Middle frontal gyrus (tissue), 1 donor: ENCODE measurements at regions not wholly inside any gene's neighbourhood (a gene's known extent, or its start where the extent isn't known, plus 50 kb on each side); places are given as distances from the start of the nearest gene placed in this dataset.

Source experiments
- DNase-seq: peaks from one replicate; pipeline ENCODE4 v3.0.0-alpha.2; 2015; ENCODE audit warnings: low spot score; ENCODE audit errors: extremely low spot score

DNA sequence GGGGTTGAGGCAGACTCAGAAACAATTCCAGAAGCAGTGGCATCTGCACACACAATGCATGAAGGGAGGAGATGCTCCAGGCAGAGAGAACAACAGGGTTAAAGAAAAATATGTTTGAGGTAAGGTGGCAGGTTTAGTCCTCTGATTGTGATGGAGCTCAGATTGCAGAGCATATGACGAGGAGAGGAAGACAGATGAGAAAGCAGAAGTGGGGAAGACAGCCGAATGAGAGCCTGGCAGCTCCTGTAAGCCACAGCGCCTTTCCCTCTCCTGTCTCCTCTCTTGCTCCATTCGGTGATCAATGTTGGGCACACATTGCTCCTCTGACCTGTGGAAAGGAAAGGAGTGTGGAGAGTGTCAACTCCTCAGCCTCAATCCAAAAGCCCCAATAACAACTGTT, 372.2 kb downstream of the GXYLT1 start:
- DNase-seq = no peak

DNA sequence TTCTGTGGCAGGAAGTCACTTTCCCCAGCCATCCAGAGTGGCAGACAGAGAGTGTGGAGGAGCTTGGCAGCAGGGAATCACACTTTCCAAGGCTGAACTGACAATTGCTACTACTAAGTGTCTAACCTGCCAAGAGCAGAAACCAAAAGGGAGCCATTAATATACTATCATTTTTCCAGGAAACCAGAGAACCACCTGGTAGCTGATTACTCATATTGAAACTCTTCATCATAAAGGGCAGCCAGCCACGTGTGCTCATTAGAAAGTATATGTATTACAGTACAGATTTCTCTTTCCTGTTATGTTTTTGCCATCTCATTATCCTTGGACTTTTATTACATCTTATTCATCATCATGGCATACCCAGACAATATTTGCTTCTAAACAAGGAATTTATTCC, 374.9 kb downstream of the GXYLT1 start:
- no peak for DNase-seq

DNA sequence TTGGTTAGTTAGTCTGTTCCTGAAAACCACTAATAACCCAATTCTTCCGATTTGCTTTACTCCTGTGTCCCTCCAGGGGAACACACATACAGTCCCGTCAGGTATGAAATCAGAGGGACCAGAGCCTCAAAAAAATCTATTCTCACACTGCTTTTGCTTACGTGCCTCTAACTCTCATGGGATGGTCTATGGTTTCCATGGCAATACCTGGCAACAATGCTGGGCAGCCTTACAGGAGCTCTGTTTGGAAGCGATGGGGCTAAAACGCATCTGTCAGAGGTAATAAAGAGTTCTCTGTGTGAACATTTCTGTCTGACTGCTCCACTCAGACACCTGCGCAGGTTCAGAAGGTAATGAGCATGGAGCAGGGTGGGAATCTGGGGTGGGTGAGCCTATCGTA, 376.2 kb downstream of the GXYLT1 start:
- no peak for DNase-seq

DNA sequence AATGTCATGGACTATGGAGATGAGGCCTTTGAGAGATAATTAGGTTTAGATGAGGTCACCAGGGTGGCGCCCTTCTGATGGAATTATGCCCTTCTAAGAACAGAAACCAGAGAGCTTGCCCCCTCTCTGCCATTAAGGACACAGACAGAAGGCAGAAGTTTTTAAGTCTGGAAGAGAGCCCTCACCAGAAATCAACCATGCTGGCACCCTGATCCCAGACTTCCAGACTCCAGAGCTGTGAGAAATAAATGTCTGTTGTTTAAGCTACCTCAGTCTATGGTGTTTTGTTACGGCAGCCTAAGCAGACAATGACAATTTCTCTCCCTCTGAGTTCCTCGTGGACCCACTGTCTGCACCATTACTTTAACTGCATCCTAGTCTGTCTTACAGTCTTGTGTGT, 382.0 kb downstream of the GXYLT1 start:
- DNase-seq = no peak

DNA sequence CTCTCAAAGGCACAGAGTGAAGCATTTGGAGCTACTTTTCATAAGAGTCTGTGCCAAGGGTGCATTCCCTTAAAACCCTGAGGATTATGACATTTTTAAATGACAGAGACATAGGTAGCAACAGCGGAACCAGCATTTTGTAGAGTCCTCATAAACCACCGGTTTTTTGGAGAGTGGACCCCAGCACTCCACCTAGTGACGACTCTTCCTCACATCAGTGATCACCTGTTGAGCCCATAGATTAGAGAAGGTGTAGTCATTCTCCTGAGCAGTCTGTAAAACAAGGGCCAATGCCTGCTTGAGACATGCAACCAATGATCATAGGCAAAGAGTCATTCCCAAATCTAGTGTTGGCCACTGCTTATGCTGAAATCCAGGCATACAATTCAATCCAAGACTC, 399.1 kb downstream of the GXYLT1 start:
- DNase-seq = no peak

DNA sequence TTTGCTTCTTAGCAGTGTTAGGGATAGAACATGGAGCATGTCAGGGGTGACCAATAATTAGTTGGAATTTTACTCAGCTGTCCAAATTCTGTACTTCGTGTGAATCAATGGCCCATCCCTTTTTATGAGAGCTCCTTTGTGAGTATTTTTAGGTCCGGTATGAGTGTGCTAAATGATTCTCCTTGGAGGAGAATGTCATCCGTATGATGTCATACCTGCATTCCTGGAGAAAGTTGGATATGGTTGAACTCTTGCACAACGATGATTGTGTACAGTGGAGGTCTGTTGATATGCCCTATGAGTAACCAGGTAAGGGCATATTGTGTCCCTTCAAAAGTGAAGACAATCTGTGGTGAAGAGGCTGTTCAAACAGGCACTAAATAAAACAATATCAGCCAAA, 400.8 kb downstream of the GXYLT1 start:
- no peak for DNase-seq

DNA sequence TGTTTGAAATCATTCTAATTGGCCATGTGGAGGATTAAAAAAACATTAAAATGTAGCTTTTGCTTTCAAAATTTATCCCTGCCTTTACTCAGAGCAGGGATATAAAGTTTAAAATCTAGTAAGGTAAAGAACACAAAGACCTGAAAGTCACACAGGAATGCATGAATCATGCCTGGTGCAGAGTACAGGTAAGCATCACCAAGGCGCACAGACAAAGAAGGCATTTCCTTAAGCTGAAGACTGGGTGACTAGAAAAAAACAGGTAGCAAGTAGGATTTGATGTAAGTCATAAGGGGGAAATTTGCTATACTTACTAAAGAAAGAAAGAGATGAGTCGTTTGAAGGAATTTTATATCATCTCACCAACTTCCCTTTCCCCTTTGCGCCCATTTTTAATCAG, 405.6 kb downstream of the GXYLT1 start:
- no peak for DNase-seq

DNA sequence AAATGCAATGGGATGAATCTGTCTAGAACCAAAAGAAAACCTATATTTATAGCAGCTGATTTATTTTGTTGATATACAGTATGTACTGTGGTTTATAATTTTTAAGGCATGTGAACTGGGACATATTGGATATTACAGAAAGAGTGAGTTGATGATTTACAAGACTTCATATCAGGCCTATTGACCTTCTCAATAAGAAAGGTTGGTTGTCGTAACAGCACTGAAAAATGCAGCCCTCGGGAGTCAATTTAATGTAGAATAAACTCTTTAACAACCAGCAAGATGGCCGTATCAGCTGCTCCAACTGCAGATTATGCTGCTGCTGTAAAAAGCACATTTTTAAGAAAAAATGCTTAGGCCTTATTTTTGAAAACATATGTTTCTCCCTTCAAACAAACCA, 407.3 kb downstream of the GXYLT1 start:
- DNase-seq = no peak

DNA sequence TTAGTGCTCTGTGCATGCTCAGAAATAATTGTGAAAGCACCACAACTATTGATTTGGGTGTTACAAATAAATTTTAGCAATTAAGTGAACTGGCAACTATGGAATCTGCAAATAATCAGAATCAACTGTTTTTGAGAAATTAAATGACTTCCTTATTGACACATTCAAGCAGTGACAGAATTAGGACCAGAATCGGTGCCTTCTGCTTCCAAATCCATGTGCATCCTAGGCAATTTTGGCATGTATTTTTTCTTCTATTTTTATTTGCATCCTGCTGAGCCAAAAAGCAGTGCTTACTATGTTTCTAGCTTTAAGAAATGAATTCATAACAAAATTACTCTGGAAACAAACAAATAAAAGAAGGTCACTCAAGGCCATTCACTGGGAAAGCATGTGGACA, 408.2 kb downstream of the GXYLT1 start:
- DNase-seq = no peak

DNA sequence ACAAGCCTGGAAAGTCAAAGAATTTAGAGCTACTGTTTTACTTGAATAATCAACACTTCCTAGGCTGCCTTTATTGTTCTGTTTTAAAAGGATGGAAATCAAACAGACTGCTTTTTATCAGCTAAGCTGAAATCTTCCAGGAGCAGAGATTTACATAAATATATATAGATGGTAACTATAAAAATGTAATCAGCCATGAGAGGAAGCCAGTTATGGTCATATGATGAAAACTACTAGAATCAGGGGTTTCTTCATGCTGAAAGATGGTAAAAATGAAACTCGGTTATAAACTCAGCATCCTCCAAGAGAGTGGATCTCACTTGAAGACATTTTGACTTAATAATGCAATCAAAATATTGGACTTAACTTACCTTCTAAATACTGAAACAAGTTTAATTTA, 413.0 kb downstream of the GXYLT1 start:
- DNase-seq = no peak

DNA sequence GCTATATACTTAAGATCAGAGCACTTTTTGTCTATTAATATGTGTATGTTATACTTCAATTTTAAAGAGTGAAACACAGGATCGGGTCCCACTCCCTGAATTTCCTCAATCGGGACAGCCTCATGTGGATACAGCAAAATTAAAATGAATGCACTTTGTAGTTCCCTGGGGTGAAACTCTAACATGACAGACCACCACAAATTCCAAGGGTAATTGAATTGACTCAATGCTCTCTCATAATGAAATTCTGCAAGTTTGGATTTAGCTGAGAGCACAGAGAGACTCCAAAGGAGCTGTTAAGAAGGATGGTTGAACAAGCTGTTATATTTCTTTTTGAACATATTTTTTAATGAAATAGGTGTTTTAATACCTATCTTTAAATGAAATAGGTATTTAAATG, 413.6 kb downstream of the GXYLT1 start:
- DNase-seq = no peak

DNA sequence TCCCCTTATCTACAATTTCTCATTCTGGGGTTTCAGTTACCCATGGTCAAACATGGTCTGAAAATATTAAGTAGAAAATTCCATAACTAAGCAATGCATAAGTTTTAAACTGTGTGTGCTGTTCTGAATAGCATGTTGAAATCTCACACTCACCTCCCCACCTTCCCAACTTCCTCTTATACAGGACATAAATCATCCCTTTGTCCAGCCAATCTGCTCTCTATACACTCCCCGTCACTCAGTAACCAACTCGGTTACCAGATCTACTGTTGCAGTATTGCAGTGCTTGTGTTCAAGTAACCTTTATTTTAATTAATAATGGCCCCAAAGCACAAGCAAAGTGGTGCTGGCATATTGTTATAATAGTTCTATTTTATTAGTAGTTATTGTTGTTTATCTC, 420.5 kb downstream of the GXYLT1 start:
- no peak for DNase-seq

DNA sequence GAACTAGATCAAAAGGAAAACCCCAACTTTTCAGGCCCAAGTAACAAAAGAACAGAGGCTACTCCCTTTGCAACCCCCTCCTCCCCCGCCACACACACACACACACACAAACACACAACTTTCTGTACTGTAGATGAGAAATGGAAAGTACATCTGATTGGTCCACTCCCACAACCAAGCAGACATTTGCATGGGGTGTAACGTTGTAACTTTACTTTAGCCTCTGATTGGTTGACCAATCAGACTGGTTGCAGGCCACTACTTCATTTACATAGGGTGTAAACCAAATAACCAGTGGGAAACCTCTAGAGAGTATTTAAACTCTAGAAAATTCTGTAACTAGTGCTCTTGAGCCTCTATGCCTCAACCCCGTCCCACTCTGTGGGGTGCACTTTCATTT, 425.5 kb downstream of the GXYLT1 start:
- DNase-seq = no peak

DNA sequence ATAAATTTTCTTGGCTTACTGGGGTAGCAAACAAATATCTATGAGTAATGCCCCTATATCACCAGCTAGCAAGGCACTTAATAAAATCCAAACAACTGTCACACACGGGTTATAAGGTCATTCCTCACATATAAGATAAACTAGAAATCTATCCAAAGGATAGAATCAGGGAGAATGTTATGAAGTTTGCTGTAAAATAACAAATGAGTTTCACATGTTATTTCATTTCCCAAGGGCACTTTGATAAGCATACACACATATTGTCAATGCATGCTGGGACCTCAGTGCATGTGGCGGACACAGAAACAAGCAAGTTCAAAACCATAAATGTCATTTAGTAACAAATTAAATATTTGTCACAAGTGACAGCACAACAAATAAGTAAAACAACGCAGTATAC, 429.4 kb downstream of the GXYLT1 start:
- DNase-seq = no peak

DNA sequence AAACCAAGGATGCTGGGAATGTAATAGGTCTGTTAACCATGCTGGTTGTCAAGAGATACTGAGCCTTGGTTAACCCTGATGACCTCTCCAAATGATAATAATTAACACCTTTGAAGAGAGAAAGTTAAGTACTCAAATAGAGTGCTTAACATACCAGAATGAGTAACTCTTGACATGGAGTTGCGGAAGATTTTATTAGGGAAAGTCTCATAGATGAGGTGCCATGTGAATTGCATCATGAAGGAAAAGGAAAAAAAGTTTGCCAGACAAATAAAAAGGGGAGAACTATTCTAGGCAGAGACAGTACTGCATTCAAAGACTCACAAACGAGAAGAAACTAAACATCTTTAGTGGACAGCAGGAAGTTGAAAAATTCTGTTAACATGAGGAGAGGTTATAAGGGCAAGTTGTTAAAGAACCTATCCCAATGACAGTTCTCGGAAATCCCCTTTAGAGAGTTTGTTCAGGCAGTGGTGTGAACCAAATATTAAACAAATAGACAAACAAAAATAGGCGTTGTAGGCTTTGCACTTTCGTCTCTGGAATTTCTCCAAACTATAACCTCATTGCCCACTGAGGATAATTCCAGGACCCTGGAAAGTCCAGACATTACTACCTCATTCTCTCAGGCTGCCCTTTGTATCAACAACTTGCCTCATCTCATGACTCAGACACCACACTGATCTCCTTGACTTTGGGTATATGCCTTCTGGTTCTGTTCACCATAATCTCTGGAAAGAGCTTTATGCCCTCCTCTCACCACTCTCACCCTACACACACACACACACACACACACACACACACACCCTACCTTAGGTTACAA, 435.0 kb downstream of the GXYLT1 start:
- DNase-seq = no peak

DNA sequence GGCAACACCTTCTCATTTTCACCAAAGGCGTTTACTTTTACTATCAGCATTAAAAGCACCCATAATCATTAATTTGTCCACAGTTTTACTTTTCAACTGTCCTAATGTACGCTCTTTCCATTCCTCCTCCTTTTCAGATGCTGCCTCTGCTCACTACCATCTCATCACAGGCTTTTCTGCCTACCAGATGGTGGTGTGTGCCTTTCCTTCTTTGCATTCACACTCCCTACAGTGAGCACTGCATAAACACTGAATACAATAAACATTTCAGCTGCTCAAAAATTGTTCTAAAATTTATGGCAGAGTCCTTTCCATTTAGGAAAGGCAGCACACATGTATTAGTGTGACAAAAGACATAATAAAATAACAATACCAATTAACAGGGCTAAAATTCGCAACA, 435.7 kb downstream of the GXYLT1 start:
- no peak for DNase-seq

DNA sequence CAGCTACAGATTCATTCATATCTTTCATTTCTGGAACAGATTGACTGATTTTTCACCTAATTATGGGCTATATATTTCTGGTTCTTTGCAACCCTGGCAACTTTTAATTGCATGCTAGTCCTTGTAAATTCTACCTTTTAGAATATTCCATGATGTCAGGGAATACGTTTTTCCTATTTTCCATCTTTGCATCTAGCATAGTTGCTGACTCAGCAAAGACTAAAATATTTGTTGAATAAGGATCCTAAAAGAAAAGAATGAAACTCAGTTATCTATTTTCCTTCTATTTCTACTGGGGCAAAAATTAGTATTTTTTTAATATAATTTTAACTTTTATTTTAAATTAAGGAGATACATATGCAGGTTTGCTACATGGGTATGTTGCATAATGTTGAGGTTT, 438.3 kb downstream of the GXYLT1 start:
- DNase-seq = no peak

DNA sequence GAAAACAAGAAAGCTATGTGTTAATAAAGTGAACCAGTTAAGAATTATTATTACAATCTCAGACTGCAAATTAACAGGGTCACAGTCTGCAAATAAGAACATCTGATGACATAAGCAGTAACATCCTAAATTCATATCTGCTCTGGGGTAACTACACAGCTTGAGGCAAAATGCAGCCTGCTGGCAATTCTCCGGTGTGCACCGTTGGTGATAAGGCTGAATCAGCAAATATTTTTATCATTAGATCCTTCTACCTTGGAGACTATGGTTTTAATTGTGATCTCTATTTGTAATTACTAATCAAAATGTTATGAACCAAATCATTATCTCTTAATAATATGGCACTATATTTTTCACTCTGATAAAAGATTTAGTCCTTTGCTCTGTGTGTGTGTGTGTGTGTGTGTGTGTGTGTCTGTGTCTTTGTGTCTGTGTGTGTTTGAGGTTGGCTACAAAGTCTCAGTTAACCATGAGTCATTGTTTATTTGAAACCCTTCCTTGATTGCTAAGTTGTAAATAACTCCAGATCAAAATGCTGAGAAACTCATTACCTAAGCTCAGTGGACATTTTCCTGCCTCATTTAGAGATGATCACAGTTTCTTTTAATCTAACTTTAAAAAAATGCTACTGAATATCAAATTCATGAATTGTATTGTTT, 442.6 kb downstream of the GXYLT1 start:
- DNase-seq = no peak

DNA sequence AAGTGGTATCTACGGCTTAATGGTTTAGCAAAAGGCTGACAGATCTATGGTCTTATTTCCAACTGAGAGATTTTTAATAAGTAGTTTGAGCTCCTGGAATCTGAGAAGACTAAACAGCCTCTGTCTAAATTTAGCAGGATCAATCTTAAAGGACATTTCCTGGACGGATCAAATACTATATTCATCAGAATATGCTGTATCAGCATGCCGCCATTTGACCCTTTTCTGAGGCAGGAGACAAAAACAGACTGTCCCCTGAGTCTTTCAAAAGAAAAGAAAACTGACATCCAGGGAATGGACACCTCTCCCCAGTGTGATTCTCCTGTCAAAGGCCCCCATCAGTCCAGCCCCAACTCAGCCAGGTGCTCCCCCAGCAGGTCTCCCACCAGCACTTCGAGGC, 443.7 kb downstream of the GXYLT1 start:
- no peak for DNase-seq

DNA sequence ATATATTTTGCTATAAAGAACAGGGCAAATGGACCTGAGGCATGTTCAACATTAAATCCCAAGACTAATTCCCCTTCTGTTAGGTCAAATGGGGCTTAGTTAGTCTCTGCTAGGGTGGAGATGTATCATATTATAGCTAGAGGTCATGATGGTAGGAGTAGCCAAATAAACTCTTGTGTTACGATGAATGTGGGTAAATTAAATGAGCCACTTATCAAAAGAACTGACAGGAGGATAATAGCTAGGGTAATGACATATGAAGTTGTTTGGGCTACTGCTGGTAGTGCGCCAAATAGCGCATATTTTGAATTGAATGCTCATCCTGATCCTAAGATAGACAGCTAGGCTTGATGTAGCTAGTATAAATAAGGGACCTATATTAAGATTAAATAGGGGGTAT, 445.0 kb downstream of the GXYLT1 start:
- no peak for DNase-seq

DNA sequence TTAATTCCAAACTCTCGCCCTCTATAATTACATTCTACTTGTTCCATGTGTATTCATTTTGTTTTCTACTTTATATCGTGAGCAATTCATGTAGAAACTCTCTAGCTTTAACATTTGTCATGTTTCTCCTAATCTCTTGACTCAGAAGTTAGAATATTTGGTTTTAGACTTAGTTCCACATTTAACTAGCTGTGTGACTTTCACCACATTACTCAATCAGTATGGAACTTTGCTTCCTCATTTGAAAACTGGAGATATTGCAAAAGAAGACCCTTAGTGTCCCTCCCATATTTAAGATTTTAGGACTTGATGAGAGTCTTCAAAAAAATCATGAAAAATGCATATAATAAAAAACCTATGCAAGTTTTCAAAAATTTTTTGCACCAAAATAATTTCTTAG, 447.5 kb downstream of the GXYLT1 start:
- DNase-seq = no peak

DNA sequence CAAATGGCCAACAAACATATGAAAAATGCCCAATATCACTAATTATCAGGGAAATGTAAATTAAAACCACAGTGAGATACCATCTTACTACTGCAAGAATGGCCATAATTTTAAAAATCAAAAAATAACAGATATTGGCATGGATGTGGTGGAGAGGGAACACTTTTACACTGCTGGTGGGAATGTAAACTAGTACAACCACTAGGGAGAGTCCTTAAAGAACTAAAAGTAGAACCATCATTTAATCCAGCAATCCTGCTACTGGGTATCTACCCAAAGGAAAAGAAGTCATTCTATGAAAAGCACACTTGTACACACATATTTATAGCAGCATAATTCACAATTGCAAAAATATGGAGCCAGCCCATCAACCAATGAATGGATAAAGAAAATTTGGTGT, 459.7 kb downstream of the GXYLT1 start:
- no peak for DNase-seq

DNA sequence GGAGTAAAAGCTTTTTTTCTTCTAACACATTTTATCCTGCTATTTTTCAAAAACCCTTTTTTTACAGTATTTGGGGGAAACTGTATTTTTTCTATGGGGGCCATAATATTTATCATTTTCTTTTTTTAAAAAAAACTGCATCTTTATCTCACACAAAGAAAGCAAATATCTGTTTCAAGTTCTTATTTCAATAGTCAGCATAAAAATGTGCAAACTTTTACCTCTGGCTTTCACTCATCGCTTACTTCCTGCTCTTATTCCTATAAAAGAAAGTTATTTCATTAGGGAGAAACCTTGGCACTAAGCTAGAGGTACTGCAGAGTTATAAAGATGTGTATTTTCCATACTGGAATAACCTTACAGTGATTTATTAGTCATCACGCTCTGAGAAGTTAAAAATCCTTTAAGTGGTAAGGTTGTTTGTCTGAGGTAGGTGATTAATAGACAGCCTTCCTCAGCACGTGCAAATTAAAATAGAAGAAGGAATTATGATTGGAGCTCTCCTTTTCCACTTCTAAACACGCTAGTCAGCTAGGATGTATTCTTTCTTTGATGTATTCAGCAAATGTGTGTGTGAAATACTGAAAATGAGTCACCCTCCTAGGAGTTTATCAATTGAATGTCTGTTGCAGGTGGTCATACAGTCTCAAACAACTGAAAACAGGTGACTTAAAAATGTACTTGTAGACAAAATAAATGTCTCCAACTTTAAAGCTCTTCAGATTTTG, 461.0 kb downstream of the GXYLT1 start:
- no peak for DNase-seq
